GM10266 (cell line): ENCODE measurements at regions not wholly inside any gene's neighbourhood (a gene's known extent, or its start where the extent isn't known, plus 50 kb on each side); places are given as distances from the start of the nearest gene placed in this dataset.
A peak's percentile ranks its signal among the peaks of the same experiment; 100 is the strongest.

Source experiments
- DNase-seq: peaks from one replicate; pipeline ENCODE4 v3.0.0; 2012; ENCODE audit errors: extremely low spot score
- CTCF ChIP-seq: IDR thresholded peaks from 2 replicates; pipeline ENCODE4 v1.5.1; 2012; ENCODE audit warnings: mild to moderate bottlenecking, low read depth; ENCODE audit not compliant: control insufficient read depth, insufficient read depth; ENCODE audit errors: missing control alignments

- no peak for DNase-seq
These were observed 359.0 kb downstream of the TSN start for GRCh38 chr2:122114421-122114820.

GRCh38 chr2:122117371-122117770 is 361.9 kb downstream of the TSN start:
- DNase-seq = no peak
- no peak for TF ChIP-seq CTCF

More at GRCh38 chr2:122114421-122114820, 359.0 kb downstream of the TSN start:
- no peak for TF ChIP-seq CTCF

GRCh38 chr2:122129399-122129798 is 373.9 kb downstream of the TSN start:
- DNase-seq = no peak
- no peak for TF ChIP-seq CTCF

- TF ChIP-seq CTCF = no peak
These were observed 376.8 kb downstream of the TSN start for GRCh38 chr2:122132147-122132691.

GRCh38 chr2:122135021-122135937 is 379.8 kb downstream of the TSN start:
- no peak for TF ChIP-seq CTCF
- no peak for DNase-seq

More at GRCh38 chr2:122132147-122132691, 376.8 kb downstream of the TSN start:
- DNase-seq = no peak

- peak; percentile 50 for DNase-seq
- TF ChIP-seq CTCF = peak; percentile 58
These were observed 380.6 kb downstream of the TSN start for GRCh38 chr2:122136056-122136455.

GRCh38 chr2:122138561-122138960 is 383.1 kb downstream of the TSN start:
- no peak for DNase-seq
- TF ChIP-seq CTCF = no peak
